ENCODE measurements at regions not wholly inside any gene's neighbourhood (a gene's known extent, or its start where the extent isn't known, plus 50 kb on each side); places are given as distances from the start of the nearest gene placed in this dataset.

GRCh38 chr11:82009133-82009532, 724.5 kb downstream of the FAM181B start:
- no peak overlapping the region for H3K27ac Mint-ChIP-seq
- no peaks in the 10 kb centered on the region for H3K27me3 Mint-ChIP-seq (ENCODE audit: low read depth)
- H3K9me3 Mint-ChIP-seq: no peaks in the 10 kb centered on the region
- DNase-seq (ENCODE audit: low spot score): no peak
- H3K4me3 Mint-ChIP-seq: no peak overlapping the region
- H3K4me1 Mint-ChIP-seq (ENCODE audit: low read depth): peaks cover 9% of the 10 kb centered on the region
- H3K36me3 Mint-ChIP-seq (ENCODE audit: low read depth): no peaks in the 10 kb centered on the region

- no peaks in the 10 kb centered on the region for H3K27me3 Mint-ChIP-seq (ENCODE audit: low read depth)
- H3K9me3 Mint-ChIP-seq: peaks cover 5% of the 10 kb centered on the region
- H3K4me3 Mint-ChIP-seq: no peak overlapping the region
- H3K4me1 Mint-ChIP-seq (ENCODE audit: low read depth): peaks cover 20% of the 10 kb centered on the region
- no peaks in the 10 kb centered on the region for H3K36me3 Mint-ChIP-seq (ENCODE audit: low read depth)
- DNase-seq (ENCODE audit: low spot score): no peak
- H3K27ac Mint-ChIP-seq: no peak overlapping the region
Observed at GRCh38 chr11:82007521-82007920, 726.1 kb downstream of the FAM181B start.

GRCh38 chr11:82004537-82005213, 729.0 kb downstream of the FAM181B start:
- H3K4me3 Mint-ChIP-seq: peak overlapping the region; percentile 21
- H3K27ac Mint-ChIP-seq: peak overlapping the region; percentile 33
- DNase-seq (ENCODE audit: low spot score): peak; percentile 45

GRCh38 chr11:82003671-82004515, 729.8 kb downstream of the FAM181B start:
- H3K27ac Mint-ChIP-seq: peak overlapping the region; percentile 33
- H3K9me3 Mint-ChIP-seq: peaks cover 5% of the 10 kb centered on the region
- DNase-seq (ENCODE audit: low spot score): peak; percentile 41
- peak overlapping the region; percentile 21 for H3K4me3 Mint-ChIP-seq
- H3K27me3 Mint-ChIP-seq (ENCODE audit: low read depth): no peaks in the 10 kb centered on the region
- no peaks in the 10 kb centered on the region for H3K36me3 Mint-ChIP-seq (ENCODE audit: low read depth)
- H3K4me1 Mint-ChIP-seq (ENCODE audit: low read depth): peaks cover 20% of the 10 kb centered on the region

More at GRCh38 chr11:82004537-82005213, 729.0 kb downstream of the FAM181B start:
- H3K36me3 Mint-ChIP-seq (ENCODE audit: low read depth): no peaks in the 10 kb centered on the region
- H3K9me3 Mint-ChIP-seq: peaks cover 5% of the 10 kb centered on the region
- H3K4me1 Mint-ChIP-seq (ENCODE audit: low read depth): peaks cover 20% of the 10 kb centered on the region
- no peaks in the 10 kb centered on the region for H3K27me3 Mint-ChIP-seq (ENCODE audit: low read depth)

- no peaks in the 10 kb centered on the region for H3K36me3 Mint-ChIP-seq (ENCODE audit: low read depth)
- H3K9me3 Mint-ChIP-seq: peaks cover 5% of the 10 kb centered on the region
- no peak for DNase-seq (ENCODE audit: low spot score)
- H3K27ac Mint-ChIP-seq: no peak overlapping the region
- H3K4me1 Mint-ChIP-seq (ENCODE audit: low read depth): peaks cover 20% of the 10 kb centered on the region
- H3K27me3 Mint-ChIP-seq (ENCODE audit: low read depth): no peaks in the 10 kb centered on the region
- H3K4me3 Mint-ChIP-seq: no peak overlapping the region
Observed at GRCh38 chr11:82003024-82003423, 730.6 kb downstream of the FAM181B start.

GRCh38 chr11:81995889-81996288, 737.8 kb downstream of the FAM181B start:
- H3K27me3 Mint-ChIP-seq (ENCODE audit: low read depth): no peaks in the 10 kb centered on the region
- H3K9me3 Mint-ChIP-seq: no peaks in the 10 kb centered on the region
- no peak overlapping the region for H3K27ac Mint-ChIP-seq
- H3K36me3 Mint-ChIP-seq (ENCODE audit: low read depth): no peaks in the 10 kb centered on the region
- H3K4me3 Mint-ChIP-seq: no peak overlapping the region
- H3K4me1 Mint-ChIP-seq (ENCODE audit: low read depth): no peaks in the 10 kb centered on the region
- no peak for DNase-seq (ENCODE audit: low spot score)

- Mint-ChIP-seq H3K36me3 (ENCODE audit: low read depth) (no peaks in the 10 kb centered on the region), H3K4me1 (ENCODE audit: low read depth) (no peaks in the 10 kb centered on the region), H3K9me3 (no peaks in the 10 kb centered on the region), H3K27me3 (ENCODE audit: low read depth) (no peaks in the 10 kb centered on the region), H3K27ac (no peak overlapping the region), H3K4me3 (no peak overlapping the region)
- DNase-seq (ENCODE audit: low spot score): no peak
Observed at GRCh38 chr11:81993755-81994154, 739.9 kb downstream of the FAM181B start.

GRCh38 chr11:81990659-81991443, 742.8 kb downstream of the FAM181B start:
- Mint-ChIP-seq H3K4me1 (ENCODE audit: low read depth) (peaks cover 2% of the 10 kb centered on the region), H3K27ac (no peak overlapping the region), H3K9me3 (peaks cover 4% of the 10 kb centered on the region), H3K4me3 (no peak overlapping the region), H3K36me3 (ENCODE audit: low read depth) (no peaks in the 10 kb centered on the region), H3K27me3 (ENCODE audit: low read depth) (no peaks in the 10 kb centered on the region)
- DNase-seq (ENCODE audit: low spot score): no peak

- Mint-ChIP-seq H3K27ac (no peak overlapping the region), H3K4me3 (no peak overlapping the region), H3K27me3 (ENCODE audit: low read depth) (no peaks in the 10 kb centered on the region), H3K36me3 (ENCODE audit: low read depth) (no peaks in the 10 kb centered on the region), H3K4me1 (ENCODE audit: low read depth) (peaks cover 2% of the 10 kb centered on the region), H3K9me3 (peaks cover 15% of the 10 kb centered on the region)
- no peak for DNase-seq (ENCODE audit: low spot score)
Observed at GRCh38 chr11:81989093-81989492, 744.6 kb downstream of the FAM181B start.

- no peak for DNase-seq (ENCODE audit: low spot score)
- Mint-ChIP-seq H3K27me3 (ENCODE audit: low read depth) (no peaks in the 10 kb centered on the region), H3K27ac (no peak overlapping the region)
Observed at GRCh38 chr11:81987829-81988472, 745.7 kb downstream of the FAM181B start.

GRCh38 chr11:81986556-81987161, 747.0 kb downstream of the FAM181B start:
- no peak for DNase-seq (ENCODE audit: low spot score)
- no peak overlapping the region for H3K27ac Mint-ChIP-seq
- H3K36me3 Mint-ChIP-seq (ENCODE audit: low read depth): no peaks in the 10 kb centered on the region
- no peaks in the 10 kb centered on the region for H3K27me3 Mint-ChIP-seq (ENCODE audit: low read depth)
- H3K4me3 Mint-ChIP-seq: no peak overlapping the region
- peaks cover 19% of the 10 kb centered on the region for H3K9me3 Mint-ChIP-seq
- H3K4me1 Mint-ChIP-seq (ENCODE audit: low read depth): peaks cover 2% of the 10 kb centered on the region

More at GRCh38 chr11:81987829-81988472, 745.7 kb downstream of the FAM181B start:
- H3K4me3 Mint-ChIP-seq: no peak overlapping the region
- H3K4me1 Mint-ChIP-seq (ENCODE audit: low read depth): peaks cover 2% of the 10 kb centered on the region
- peaks cover 19% of the 10 kb centered on the region for H3K9me3 Mint-ChIP-seq
- no peaks in the 10 kb centered on the region for H3K36me3 Mint-ChIP-seq (ENCODE audit: low read depth)

GRCh38 chr11:81979448-81979847, 754.2 kb downstream of the FAM181B start:
- no peak overlapping the region for H3K27ac Mint-ChIP-seq
- H3K4me3 Mint-ChIP-seq: no peak overlapping the region
- no peak for DNase-seq (ENCODE audit: low spot score)
- no peaks in the 10 kb centered on the region for H3K4me1 Mint-ChIP-seq (ENCODE audit: low read depth)
- H3K9me3 Mint-ChIP-seq: peaks cover 14% of the 10 kb centered on the region
- H3K27me3 Mint-ChIP-seq (ENCODE audit: low read depth): no peaks in the 10 kb centered on the region
- H3K36me3 Mint-ChIP-seq (ENCODE audit: low read depth): peaks cover 1% of the 10 kb centered on the region

- no peak overlapping the region for H3K27ac Mint-ChIP-seq
- H3K27me3 Mint-ChIP-seq (ENCODE audit: low read depth): no peaks in the 10 kb centered on the region
- no peak overlapping the region for H3K4me3 Mint-ChIP-seq
- peaks cover 1% of the 10 kb centered on the region for H3K36me3 Mint-ChIP-seq (ENCODE audit: low read depth)
- DNase-seq (ENCODE audit: low spot score): no peak
- no peaks in the 10 kb centered on the region for H3K4me1 Mint-ChIP-seq (ENCODE audit: low read depth)
- peaks cover 9% of the 10 kb centered on the region for H3K9me3 Mint-ChIP-seq
Observed at GRCh38 chr11:81975261-81975900, 758.3 kb downstream of the FAM181B start.

Measured in T-helper 2 cell treated with Interferon-gamma antibody and Interleukin-4, amounts not matched to agents 5 μg/mL and 100 μg/mL, for 36 hours (primary cell).